Vagina (tissue), 2 donors: ENCODE measurements at regions not wholly inside any gene's neighbourhood (a gene's known extent, or its start where the extent isn't known, plus 50 kb on each side); places are given as distances from the start of the nearest gene placed in this dataset.

Source experiments
- POLR2A ChIP-seq, 2 donors: fragments of 450-650 bp; IDR thresholded peaks; one replicate each; pipeline ENCODE4 v1.6.1; 2017; ENCODE audit warnings: antibody characterized with exemption in 2 of 2, mild to moderate bottlenecking in 2 of 2, moderate library complexity in 2 of 2
- POLR2AphosphoS5 ChIP-seq, 2 donors: sonication (generic); formaldehyde crosslinking; IDR thresholded peaks; one replicate each; pipeline ENCODE4 v1.9.0; 2017; ENCODE audit warnings: antibody characterized with exemption in 2 of 2, mild to moderate bottlenecking in 2 of 2, low read depth in 1 of 2; ENCODE audit not compliant: insufficient read depth in 1 of 2
- TF ChIP-seq, protein P1 (sequence below), 3 experiments: fragments of 450-650 bp in 2 of 3; fragments of 200-600 bp in 1 of 3; sonication (generic) in 1 of 3; IDR thresholded peaks; one replicate each; pipeline ENCODE4 v1.5.1; 2017 to 2019; ENCODE audit warnings: antibody characterized with exemption in 3 of 3, mild to moderate bottlenecking in 2 of 3, moderate library complexity in 2 of 3

DNA sequence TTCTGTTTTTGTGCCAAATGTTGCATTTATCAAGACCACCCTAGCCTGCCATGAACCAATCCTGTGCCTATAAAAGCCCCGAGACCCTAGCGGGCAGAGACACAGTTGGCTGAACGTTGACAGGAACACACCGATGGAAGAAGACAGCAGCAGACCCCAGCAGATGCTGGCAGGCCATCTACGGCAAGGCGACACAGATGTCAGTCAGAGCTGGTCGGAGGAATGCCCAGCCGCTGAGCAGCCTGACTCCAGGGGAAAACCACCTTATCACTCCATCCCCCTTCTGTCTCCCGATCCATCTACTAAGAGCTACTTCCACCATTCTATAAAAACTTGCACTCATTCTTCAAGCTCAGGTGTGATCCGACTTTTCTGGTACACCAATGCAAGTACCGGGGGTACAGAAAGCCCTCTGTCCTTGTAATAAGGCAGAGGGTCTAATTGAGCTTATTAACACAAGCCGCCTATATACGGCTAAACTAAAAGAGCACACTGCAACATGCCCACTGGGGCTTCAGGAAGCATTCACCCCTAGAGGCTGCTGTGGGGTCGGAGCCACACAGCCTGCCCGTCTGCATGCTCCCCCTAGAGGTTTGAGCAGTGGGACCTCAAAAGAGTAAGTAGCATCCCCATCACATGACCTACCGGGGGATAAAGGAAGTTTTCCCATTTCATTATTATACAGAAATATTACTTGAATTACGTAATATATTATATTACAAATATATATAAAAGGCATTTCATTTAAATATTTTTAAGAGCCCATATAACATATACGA, 1156.3 kb upstream of the B3GALT2 start:
- TF ChIP-seq, protein P1, sequence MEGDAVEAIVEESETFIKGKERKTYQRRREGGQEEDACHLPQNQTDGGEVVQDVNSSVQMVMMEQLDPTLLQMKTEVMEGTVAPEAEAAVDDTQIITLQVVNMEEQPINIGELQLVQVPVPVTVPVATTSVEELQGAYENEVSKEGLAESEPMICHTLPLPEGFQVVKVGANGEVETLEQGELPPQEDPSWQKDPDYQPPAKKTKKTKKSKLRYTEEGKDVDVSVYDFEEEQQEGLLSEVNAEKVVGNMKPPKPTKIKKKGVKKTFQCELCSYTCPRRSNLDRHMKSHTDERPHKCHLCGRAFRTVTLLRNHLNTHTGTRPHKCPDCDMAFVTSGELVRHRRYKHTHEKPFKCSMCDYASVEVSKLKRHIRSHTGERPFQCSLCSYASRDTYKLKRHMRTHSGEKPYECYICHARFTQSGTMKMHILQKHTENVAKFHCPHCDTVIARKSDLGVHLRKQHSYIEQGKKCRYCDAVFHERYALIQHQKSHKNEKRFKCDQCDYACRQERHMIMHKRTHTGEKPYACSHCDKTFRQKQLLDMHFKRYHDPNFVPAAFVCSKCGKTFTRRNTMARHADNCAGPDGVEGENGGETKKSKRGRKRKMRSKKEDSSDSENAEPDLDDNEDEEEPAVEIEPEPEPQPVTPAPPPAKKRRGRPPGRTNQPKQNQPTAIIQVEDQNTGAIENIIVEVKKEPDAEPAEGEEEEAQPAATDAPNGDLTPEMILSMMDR (IDR thresholded peaks at IDR 0.05) = no peak
- TF ChIP-seq POLR2AphosphoS5 (IDR thresholded peaks at IDR 0.05; ENCODE audit: insufficient read depth in 1 of 2, low read depth in 1 of 2) (no peak), POLR2A (IDR thresholded peaks at IDR 0.05) (no peak)
